ENCODE measurements at regions not wholly inside any gene's neighbourhood (a gene's known extent, or its start where the extent isn't known, plus 50 kb on each side); places are given as distances from the start of the nearest gene placed in this dataset.

DNA sequence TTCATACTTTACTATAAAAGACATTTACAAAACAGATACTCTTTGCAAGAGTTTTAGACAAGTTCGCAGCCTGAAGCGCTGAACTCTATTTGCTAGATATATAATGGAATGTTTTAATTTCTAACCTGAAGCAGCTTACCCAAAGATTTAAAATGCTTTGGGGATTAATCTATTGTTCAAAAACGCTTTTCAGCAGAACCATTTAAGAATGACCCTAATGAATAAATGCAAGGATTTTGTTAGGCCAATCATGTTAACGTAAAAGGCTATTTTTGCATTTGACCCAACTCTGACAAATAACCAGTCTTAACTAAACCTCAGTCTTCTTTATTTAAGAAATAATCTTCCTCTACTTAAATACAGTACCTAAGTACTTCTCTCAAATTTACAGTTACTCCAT, 406.7 kb upstream of the POT1 start:
- TF ChIP-seq CTCF (IDR thresholded peaks at IDR 0.05; ENCODE audit: poor library complexity) (no peak), EZH2 (IDR thresholded peaks at IDR 0.05; ENCODE audit: borderline replicate concordance) (no peak), EZH2phosphoT487 (IDR thresholded peaks at IDR 0.05; ENCODE audit: low read depth, severe bottlenecking, unreplicated experiment) (no peak)

Data from hepatocyte (in vitro differentiated cells).